IMR-90 (cell line): ENCODE measurements at regions not wholly inside any gene's neighbourhood (a gene's known extent, or its start where the extent isn't known, plus 50 kb on each side); places are given as distances from the start of the nearest gene placed in this dataset.

Experiments used
- BHLHE40 ChIP-seq: fragments of 150-350 bp; IDR thresholded peaks from 2 replicates; pipeline ENCODE4 v1.6.1; 2016; ENCODE audit warnings: mild to moderate bottlenecking, low read depth, low read length
- CEBPB ChIP-seq: IDR thresholded peaks from 2 replicates; pipeline ENCODE4 v1.6.1; 2012; ENCODE audit warnings: low read depth, low read length, improper control_type of control experiment
- CHD1 ChIP-seq: IDR thresholded peaks from 2 replicates; pipeline ENCODE4 v1.6.1; 2012; ENCODE audit warnings: low read depth, low read length, improper control_type of control experiment
- CTCF ChIP-seq: conservative IDR thresholded peaks from 2 replicates; pipeline ENCODE4 v1.5.1; 2012; ENCODE audit warnings: mild to moderate bottlenecking, low read depth, low read length, improper control_type of control experiment
- FOS ChIP-seq: fragments of 150-350 bp; IDR thresholded peaks from 2 replicates; pipeline ENCODE4 v1.6.1; 2016; ENCODE audit warnings: low read depth, low read length
- MAFK ChIP-seq: IDR thresholded peaks from 2 replicates; pipeline ENCODE4 v1.6.1; 2012; ENCODE audit warnings: low read depth, low read length, improper control_type of control experiment
- MAZ ChIP-seq: IDR thresholded peaks from 2 replicates; pipeline ENCODE4 v1.6.1; 2012; ENCODE audit warnings: low read depth, mild to moderate bottlenecking, low read length, improper control_type of control experiment, moderate library complexity, borderline replicate concordance
- MXI1 ChIP-seq: IDR thresholded peaks from 2 replicates; pipeline ENCODE4 v1.6.1; 2012; ENCODE audit warnings: low read depth, mild to moderate bottlenecking, low read length, moderate library complexity, borderline replicate concordance
- NFE2L2 ChIP-seq: fragments of 150-350 bp; IDR thresholded peaks from 2 replicates; pipeline ENCODE4 v1.6.1; 2016; ENCODE audit warnings: low read depth, mild to moderate bottlenecking, low read length
- POLR2A ChIP-seq: IDR thresholded peaks from 2 replicates; pipeline ENCODE4 v1.6.1; 2012; ENCODE audit warnings: mild to moderate bottlenecking, low read depth, low read length
- RCOR1 ChIP-seq: IDR thresholded peaks from 2 replicates; pipeline ENCODE4 v1.6.1; 2012; ENCODE audit warnings: mild to moderate bottlenecking, low read length, improper control_type of control experiment; ENCODE audit not compliant: insufficient replicate concordance
- RFX5 ChIP-seq: IDR thresholded peaks from 2 replicates; pipeline ENCODE4 v1.8.0; 2012; ENCODE audit warnings: low read depth, mild to moderate bottlenecking, low read length, moderate library complexity
- SMC3 ChIP-seq: fragments of 150-350 bp; IDR thresholded peaks from 2 replicates; pipeline ENCODE4 v1.6.1; 2016; ENCODE audit warnings: low read depth, mild to moderate bottlenecking, antibody characterized with exemption, low read length, moderate library complexity
- USF2 ChIP-seq: fragments of 150-350 bp; IDR thresholded peaks from 2 replicates; pipeline ENCODE4 v1.6.1; 2017; ENCODE audit warnings: mild to moderate bottlenecking, antibody characterized with exemption, low read length, low read depth

- TF ChIP-seq BHLHE40, result no peak
- no peak for TF ChIP-seq MXI1
- TF ChIP-seq FOS, result no peak
- no peak for TF ChIP-seq CTCF
- TF ChIP-seq POLR2A, result no peak
- TF ChIP-seq SMC3, result no peak
- TF ChIP-seq USF2, result no peak
- TF ChIP-seq CEBPB, result no peak
- no peak for TF ChIP-seq RCOR1
- no peak for TF ChIP-seq MAZ
- no peak for TF ChIP-seq NFE2L2
- TF ChIP-seq CHD1, result no peak
- no peak for TF ChIP-seq MAFK
- no peak for TF ChIP-seq RFX5
Observed at GRCh38 chr11:71060391-71060791, 192.0 kb downstream of the SHANK2 start.
